Stomach (tissue), 8 donors: ENCODE measurements at regions not wholly inside any gene's neighbourhood (a gene's known extent, or its start where the extent isn't known, plus 50 kb on each side); places are given as distances from the start of the nearest gene placed in this dataset.

Experiments
- DNase-seq, 2 donors: peaks; one replicate each; pipeline versions ENCODE4 v3.0.0 to v3.0.0-alpha.2; 2013 to 2019
- H3K27ac ChIP-seq, 5 donors: fragments of 200-600 bp in 4 of 5; sonication (generic) in 4 of 5; one replicate each; pipeline ENCODE4 v1.5.1; 2013 to 2019; ENCODE audit warnings: mild to moderate bottlenecking in 1 of 5, moderate library complexity in 1 of 5
- H3K27me3 ChIP-seq, 3 donors: fragments of 200-600 bp; sonication (generic); one replicate each; pipeline ENCODE4 v1.5.1; 2017 to 2019; ENCODE audit warnings: mixed run types in 1 of 3
- H3K36me3 ChIP-seq, 4 donors: fragments of 200-600 bp; sonication (generic); 1 replicate in 3 of 4; 2 replicates in 1 of 4; pipeline ENCODE4 v1.5.1; 2016 to 2019
- H3K4me1 ChIP-seq, 4 donors: fragments of 200-600 bp; sonication (generic); one replicate each; pipeline ENCODE4 v1.5.1; 2016 to 2019
- H3K4me3 ChIP-seq, 4 donors: fragments of 200-600 bp; sonication (generic) in 3 of 4; one replicate each; pipeline ENCODE4 v1.5.1; 2016 to 2019; ENCODE audit warnings: mild to moderate bottlenecking in 1 of 4
- H3K9me3 ChIP-seq, 4 donors: fragments of 200-600 bp; sonication (generic); one replicate each; pipeline ENCODE4 v1.5.1; 2016 to 2019
- EP300 ChIP-seq: sonication (generic); formaldehyde crosslinking; IDR thresholded peaks from one replicate; pipeline ENCODE4 v1.6.1; 2017; ENCODE audit warnings: antibody characterized with exemption
- POLR2A ChIP-seq, 4 donors: fragments of 450-650 bp; IDR thresholded peaks; one replicate each; pipeline ENCODE4 v1.6.1; 2016; ENCODE audit warnings: antibody characterized with exemption in 4 of 4, control low read depth in 2 of 4, mild to moderate bottlenecking in 1 of 4, moderate library complexity in 1 of 4
- POLR2AphosphoS5 ChIP-seq, 3 donors: sonication (generic); formaldehyde crosslinking; IDR thresholded peaks; one replicate each; pipeline ENCODE4 v1.6.1; 2016; ENCODE audit warnings: antibody characterized with exemption in 3 of 3
- WGBS, 5 donors: extraction: QIAGEN DNeasy Blood & Tissue Kit in 3 of 5; methylation state at CpG; one replicate each; pipeline versions ENCODE4 v1.1.5 to v1.1.7; 2013 to 2018; 5-methylcytosine and 5-hydroxymethylcytosine counted together
- intact Hi-C: fragments of 100-400 bp; cut with DNase I; formaldehyde crosslinking; loops from one replicate; pipeline ENCODE4 v1.15.1; 2023; ENCODE audit warnings: low total_unique reads
- TF ChIP-seq, protein P1 (sequence below), 7 experiments: fragments of 450-650 bp in 4 of 7; fragments of 200-600 bp in 3 of 7; sonication (generic) in 3 of 7; IDR thresholded peaks; one replicate each; pipeline ENCODE4 v1.5.1; 2016 to 2019; ENCODE audit warnings: antibody characterized with exemption in 7 of 7, control low read depth in 2 of 7, mild to moderate bottlenecking in 1 of 7
- donor health status: healthy with polysubstance abuse.
- donor health status: Bipolar disorder and iron deficiency.
- donor health status: healthy.

- Histone ChIP-seq H3K36me3 (no peaks in the 10 kb centered on the region), H3K4me3 (no peak overlapping the region), H3K27ac (no peak overlapping the region), H3K4me1 (no peaks in the 10 kb centered on the region), H3K27me3 (no peaks in the 10 kb centered on the region), H3K9me3 (peaks cover 0 to 8% (median 0%) of the 10 kb centered on the region in 4 donors)
- no peak for DNase-seq
- TF ChIP-seq POLR2A (IDR thresholded peaks at IDR 0.05) (no peak), EP300 (no peak), POLR2AphosphoS5 (IDR thresholded peaks at IDR 0.05) (no peak)
- TF ChIP-seq, protein P1, sequence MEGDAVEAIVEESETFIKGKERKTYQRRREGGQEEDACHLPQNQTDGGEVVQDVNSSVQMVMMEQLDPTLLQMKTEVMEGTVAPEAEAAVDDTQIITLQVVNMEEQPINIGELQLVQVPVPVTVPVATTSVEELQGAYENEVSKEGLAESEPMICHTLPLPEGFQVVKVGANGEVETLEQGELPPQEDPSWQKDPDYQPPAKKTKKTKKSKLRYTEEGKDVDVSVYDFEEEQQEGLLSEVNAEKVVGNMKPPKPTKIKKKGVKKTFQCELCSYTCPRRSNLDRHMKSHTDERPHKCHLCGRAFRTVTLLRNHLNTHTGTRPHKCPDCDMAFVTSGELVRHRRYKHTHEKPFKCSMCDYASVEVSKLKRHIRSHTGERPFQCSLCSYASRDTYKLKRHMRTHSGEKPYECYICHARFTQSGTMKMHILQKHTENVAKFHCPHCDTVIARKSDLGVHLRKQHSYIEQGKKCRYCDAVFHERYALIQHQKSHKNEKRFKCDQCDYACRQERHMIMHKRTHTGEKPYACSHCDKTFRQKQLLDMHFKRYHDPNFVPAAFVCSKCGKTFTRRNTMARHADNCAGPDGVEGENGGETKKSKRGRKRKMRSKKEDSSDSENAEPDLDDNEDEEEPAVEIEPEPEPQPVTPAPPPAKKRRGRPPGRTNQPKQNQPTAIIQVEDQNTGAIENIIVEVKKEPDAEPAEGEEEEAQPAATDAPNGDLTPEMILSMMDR (IDR thresholded peaks at IDR 0.05) = no peak
- 24 to 43% (median 32%) methylated on average over 2 of the region's 2 CpGs for whole genome bisulfite sequencing, 5 donors
- intact Hi-C loops = no loop called here
These were observed 893.4 kb upstream of the MIR17HG start for GRCh38 chr13:90454002-90454636.

GRCh38 chr13:90455067-90455466 lies 892.4 kb upstream of the MIR17HG start:
- Histone ChIP-seq H3K9me3 (peaks cover 0 to 8% (median 0%) of the 10 kb centered on the region in 4 donors), H3K4me3 (no peak overlapping the region), H3K36me3 (no peaks in the 10 kb centered on the region), H3K27me3 (no peaks in the 10 kb centered on the region), H3K27ac (no peak overlapping the region), H3K4me1 (no peaks in the 10 kb centered on the region)
- no peak for DNase-seq
- intact Hi-C loops = no loop called here
- TF ChIP-seq POLR2AphosphoS5 (IDR thresholded peaks at IDR 0.05) = no peak
- TF ChIP-seq, protein P1 (IDR thresholded peaks at IDR 0.05) = no peak
- no peak for TF ChIP-seq POLR2A (IDR thresholded peaks at IDR 0.05)
- TF ChIP-seq EP300 = no peak
- WGBS, 5 donors = 92 to 97% (median 93%) methylated on average over 1 of the region's 1 CpG

DNA sequence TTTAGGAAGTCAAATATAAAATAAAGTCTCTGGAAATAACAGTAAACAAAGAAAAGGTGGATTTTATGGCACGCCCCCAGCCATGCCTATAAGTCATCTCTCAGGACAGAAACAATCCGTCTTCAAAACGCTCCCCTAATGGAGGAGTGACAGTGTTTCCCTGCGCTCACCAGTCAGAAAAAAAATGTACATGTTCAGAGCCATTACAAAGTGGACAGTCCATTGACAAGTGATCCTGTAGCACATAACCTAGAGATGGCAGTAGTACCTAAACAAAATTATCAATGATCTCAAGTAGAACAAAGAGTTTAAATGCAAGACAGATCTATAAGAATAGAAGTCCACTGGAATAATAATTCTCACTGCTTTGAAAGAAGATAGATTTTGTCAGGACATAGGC lies 891.7 kb upstream of the MIR17HG start:
- WGBS, 5 donors = 42 to 71% (median 62%) methylated on average over 3 to 4 of the region's 4 CpGs
- DNase-seq = no peak
- no peaks in the 10 kb centered on the region for H3K27me3 ChIP-seq
- H3K4me3 ChIP-seq = no peak overlapping the region
- H3K4me1 ChIP-seq = no peaks in the 10 kb centered on the region
- TF ChIP-seq POLR2A (IDR thresholded peaks at IDR 0.05) (no peak), POLR2AphosphoS5 (IDR thresholded peaks at IDR 0.05) (no peak), EP300 (no peak)
- TF ChIP-seq, protein P1 (IDR thresholded peaks at IDR 0.05) = no peak
- intact Hi-C loops = no loop called here
- H3K36me3 ChIP-seq = no peaks in the 10 kb centered on the region
- H3K9me3 ChIP-seq = peaks cover 0 to 8% (median 0%) of the 10 kb centered on the region in 4 donors
- no peak overlapping the region for H3K27ac ChIP-seq

DNA sequence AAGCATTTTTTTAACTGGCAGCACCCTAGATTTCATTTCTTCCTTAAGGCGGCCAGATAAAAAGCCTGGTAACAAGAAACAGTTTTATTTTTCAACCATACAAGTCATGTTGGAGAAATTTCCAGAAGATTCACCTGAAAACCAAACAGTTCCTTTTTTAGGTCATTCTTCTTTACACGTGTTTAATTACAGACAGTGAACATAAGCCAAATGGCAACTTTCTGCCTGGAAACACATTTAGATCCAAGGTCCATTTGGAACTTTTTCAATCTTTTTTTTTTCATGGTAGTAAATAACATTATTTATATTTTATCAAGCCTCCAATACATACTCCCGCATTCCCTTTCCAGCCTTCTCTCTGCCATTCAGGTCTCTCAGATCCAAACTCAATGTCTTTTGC lies 886.1 kb upstream of the MIR17HG start:
- intact Hi-C loops = no loop called here
- WGBS, 5 donors = 70 to 79% (median 77%) methylated on average over 3 of the region's 3 CpGs
- DNase-seq = no peak
- Histone ChIP-seq H3K27me3 (no peaks in the 10 kb centered on the region), H3K9me3 (no peaks in the 10 kb centered on the region), H3K4me3 (no peak overlapping the region), H3K27ac (no peak overlapping the region), H3K36me3 (no peaks in the 10 kb centered on the region), H3K4me1 (no peaks in the 10 kb centered on the region)
- TF ChIP-seq POLR2A (IDR thresholded peaks at IDR 0.05) = no peak
- TF ChIP-seq, protein P1 (IDR thresholded peaks at IDR 0.05) = no peak
- no peak for TF ChIP-seq EP300
- TF ChIP-seq POLR2AphosphoS5 (IDR thresholded peaks at IDR 0.05) = no peak
